ENCODE measurements at regions not wholly inside any gene's neighbourhood (a gene's known extent, or its start where the extent isn't known, plus 50 kb on each side); places are given as distances from the start of the nearest gene placed in this dataset.
"Not testable (repeated sequence)": the region's sequence is repeated elsewhere in the genome, so short reads cannot be mapped to it uniquely, and the experiment has no call there.

DNA sequence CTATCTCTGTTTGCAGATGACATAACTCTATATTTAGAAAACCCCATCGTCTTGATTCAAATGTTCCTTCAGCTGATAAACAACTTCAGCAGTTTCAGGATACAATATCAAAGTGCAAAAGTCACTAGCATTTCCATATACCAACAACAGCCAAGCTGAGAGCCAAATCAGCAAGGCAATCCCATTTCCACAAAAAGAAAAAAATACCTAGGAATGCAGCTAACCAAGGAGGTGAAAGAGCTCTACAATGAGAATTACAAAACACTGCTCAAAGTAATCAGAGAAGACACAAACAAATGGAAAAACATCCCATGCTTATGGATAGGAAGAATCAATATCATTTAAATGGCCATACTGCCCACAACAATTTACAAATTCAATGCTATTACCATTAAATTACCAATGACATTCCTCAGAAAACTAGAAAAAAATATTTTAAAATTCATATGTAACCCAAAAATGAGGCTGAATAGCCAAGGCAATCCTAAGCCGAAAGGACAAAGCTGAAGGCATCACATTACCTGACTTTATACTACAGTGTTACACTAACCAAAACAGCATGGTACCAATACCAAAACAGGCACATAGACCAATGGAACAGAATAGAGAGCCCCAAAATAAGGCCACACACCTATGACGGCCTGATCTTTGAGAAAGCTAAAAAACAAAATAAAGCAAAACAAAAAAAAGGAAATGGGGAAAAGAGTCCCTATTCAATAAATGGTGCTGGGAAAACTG lies 901.7 kb downstream of the LRFN5 start:
- DNase-seq (ENCODE audit: low read depth, low spot score), result no peak
- TF ChIP-seq, protein P1, sequence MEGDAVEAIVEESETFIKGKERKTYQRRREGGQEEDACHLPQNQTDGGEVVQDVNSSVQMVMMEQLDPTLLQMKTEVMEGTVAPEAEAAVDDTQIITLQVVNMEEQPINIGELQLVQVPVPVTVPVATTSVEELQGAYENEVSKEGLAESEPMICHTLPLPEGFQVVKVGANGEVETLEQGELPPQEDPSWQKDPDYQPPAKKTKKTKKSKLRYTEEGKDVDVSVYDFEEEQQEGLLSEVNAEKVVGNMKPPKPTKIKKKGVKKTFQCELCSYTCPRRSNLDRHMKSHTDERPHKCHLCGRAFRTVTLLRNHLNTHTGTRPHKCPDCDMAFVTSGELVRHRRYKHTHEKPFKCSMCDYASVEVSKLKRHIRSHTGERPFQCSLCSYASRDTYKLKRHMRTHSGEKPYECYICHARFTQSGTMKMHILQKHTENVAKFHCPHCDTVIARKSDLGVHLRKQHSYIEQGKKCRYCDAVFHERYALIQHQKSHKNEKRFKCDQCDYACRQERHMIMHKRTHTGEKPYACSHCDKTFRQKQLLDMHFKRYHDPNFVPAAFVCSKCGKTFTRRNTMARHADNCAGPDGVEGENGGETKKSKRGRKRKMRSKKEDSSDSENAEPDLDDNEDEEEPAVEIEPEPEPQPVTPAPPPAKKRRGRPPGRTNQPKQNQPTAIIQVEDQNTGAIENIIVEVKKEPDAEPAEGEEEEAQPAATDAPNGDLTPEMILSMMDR (IDR thresholded peaks at IDR 0.05; ENCODE audit: low read depth, low read length), result no peak
- CTCF ChIA-PET, result no interaction called here
- H3K27me3 ChIP-seq (ENCODE audit: control insufficient read depth, insufficient read depth, low read length), result no peaks in the 10 kb centered on the region
- H3K4me3 ChIP-seq (ENCODE audit: low read depth, low read length), result no peak overlapping the region
- H3K27ac ChIP-seq (ENCODE audit: low read depth, low read length), result no peak overlapping the region
- POLR2A ChIA-PET, result no interaction called here
- no peaks in the 10 kb centered on the region for H3K9me3 ChIP-seq (ENCODE audit: control insufficient read depth, insufficient read depth, low read length)

DNA sequence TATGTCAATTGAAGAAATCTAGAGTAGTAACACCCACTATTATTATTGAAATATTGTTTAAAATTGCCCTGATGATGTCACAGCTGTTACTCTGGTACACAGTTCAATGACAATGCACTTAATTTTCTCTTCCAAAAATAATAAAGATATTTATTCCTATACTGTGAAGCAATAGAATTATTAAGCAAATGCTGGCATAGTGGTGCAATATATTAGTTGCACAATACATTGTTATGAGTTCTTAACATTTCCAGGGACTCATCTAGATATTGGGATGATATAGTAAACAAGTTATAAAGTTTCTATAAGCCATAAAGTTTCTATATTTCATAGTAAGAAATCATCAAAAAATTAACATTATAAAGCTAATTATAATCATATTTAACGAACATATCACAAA lies 897.8 kb downstream of the LRFN5 start:
- POLR2A ChIA-PET, result no interaction called here
- Histone ChIP-seq H3K27ac (ENCODE audit: low read depth, low read length) (no peak overlapping the region), H3K9me3 (ENCODE audit: control insufficient read depth, insufficient read depth, low read length) (no peaks in the 10 kb centered on the region), H3K4me3 (ENCODE audit: low read depth, low read length) (no peak overlapping the region), H3K27me3 (ENCODE audit: control insufficient read depth, insufficient read depth, low read length) (no peaks in the 10 kb centered on the region)
- CTCF ChIA-PET, result interaction anchor here (0.9 kb wide), 1 partner anchor 11 kb away, joined by 3 read pairs; no protein-coding TSS in a partner anchor
- no peak for DNase-seq (ENCODE audit: low read depth, low spot score)
- TF ChIP-seq, protein P1 (IDR thresholded peaks at IDR 0.05; ENCODE audit: low read depth, low read length), result no peak

DNA sequence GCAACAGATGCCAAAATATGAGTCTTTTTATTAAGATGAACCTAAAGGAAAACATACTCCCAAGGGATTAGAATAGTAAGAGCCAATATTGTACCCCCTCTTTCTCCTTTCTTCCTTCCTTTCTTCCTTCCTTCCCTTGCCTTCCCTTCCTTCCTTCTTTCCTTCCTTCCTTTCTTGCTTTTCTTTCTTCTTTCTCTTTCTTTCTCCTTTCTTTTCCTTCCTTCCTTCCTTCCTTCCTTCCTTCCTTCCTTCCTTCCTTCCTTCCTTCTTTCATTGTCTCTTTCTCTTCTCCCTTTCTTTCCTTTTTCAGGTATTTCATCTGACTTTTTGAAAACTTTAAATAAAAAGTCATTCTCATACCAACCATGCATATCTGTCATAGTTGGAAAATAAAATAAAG lies 892.5 kb downstream of the LRFN5 start:
- Histone ChIP-seq H3K4me3 (ENCODE audit: low read depth, low read length) (no peak overlapping the region), H3K9me3 (ENCODE audit: control insufficient read depth, insufficient read depth, low read length) (no peaks in the 10 kb centered on the region), H3K27ac (ENCODE audit: low read depth, low read length) (no peak overlapping the region), H3K27me3 (ENCODE audit: control insufficient read depth, insufficient read depth, low read length) (no peaks in the 10 kb centered on the region)
- TF ChIP-seq, protein P1 (IDR thresholded peaks at IDR 0.05; ENCODE audit: low read depth, low read length), result no peak
- no peak for DNase-seq (ENCODE audit: low read depth, low spot score)
- POLR2A ChIA-PET, result no interaction called here
- CTCF ChIA-PET, result no interaction called here

DNA sequence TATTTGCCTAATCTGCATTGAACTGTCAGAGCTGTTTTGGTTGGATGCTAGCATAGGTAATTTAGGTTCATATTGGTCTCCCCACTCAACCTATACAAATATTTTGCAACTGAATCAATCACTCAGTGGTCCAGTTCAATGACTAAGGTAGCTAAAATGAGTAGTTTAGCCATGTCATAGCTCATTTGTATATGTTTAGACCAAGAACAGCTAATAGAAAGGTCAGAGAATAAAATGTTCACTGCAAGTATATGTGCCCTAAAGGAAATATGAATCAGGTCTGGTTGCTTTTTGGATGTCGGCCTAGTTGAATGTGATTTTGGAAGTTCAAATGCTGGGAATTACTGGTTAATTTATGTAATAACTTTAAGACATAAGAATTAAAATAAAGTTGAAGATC lies 883.9 kb downstream of the LRFN5 start:
- CTCF ChIA-PET, result no interaction called here
- TF ChIP-seq, protein P1 (IDR thresholded peaks at IDR 0.05; ENCODE audit: low read depth, low read length), result no peak
- no peaks in the 10 kb centered on the region for H3K27me3 ChIP-seq (ENCODE audit: control insufficient read depth, insufficient read depth, low read length)
- no peak overlapping the region for H3K4me3 ChIP-seq (ENCODE audit: low read depth, low read length)
- H3K27ac ChIP-seq (ENCODE audit: low read depth, low read length), result no peak overlapping the region
- DNase-seq (ENCODE audit: low read depth, low spot score), result peak; percentile 27
- H3K9me3 ChIP-seq (ENCODE audit: control insufficient read depth, insufficient read depth, low read length), result no peaks in the 10 kb centered on the region
- POLR2A ChIA-PET, result interaction anchor here (0.6 kb wide), 1 partner anchor 20 kb away, joined by 8 read pairs; no protein-coding TSS in a partner anchor

DNA sequence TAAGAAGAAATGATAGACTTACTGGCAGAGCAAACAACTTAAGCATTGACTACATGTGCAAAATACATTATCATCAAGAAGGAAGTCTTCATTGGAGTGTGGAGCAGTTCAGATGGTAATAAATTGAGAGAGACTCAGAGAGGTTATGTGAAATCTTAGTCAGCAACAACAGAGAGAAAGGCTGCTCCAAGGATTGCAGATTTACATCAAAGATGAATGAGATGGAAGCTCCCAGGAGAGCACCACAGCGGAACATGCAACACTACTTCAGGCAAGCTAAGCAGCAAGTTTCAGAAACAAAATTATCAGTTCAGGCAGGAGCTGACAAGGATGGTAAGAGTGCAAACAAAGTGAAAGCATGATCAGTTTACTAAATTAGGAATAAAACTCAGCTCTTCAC lies 882.3 kb downstream of the LRFN5 start:
- TF ChIP-seq, protein P1 (IDR thresholded peaks at IDR 0.05; ENCODE audit: low read depth, low read length), result no peak
- no peak overlapping the region for H3K27ac ChIP-seq (ENCODE audit: low read depth, low read length)
- POLR2A ChIA-PET, result no interaction called here
- no peaks in the 10 kb centered on the region for H3K9me3 ChIP-seq (ENCODE audit: control insufficient read depth, insufficient read depth, low read length)
- no peak for DNase-seq (ENCODE audit: low read depth, low spot score)
- CTCF ChIA-PET, result no interaction called here
- H3K4me3 ChIP-seq (ENCODE audit: low read depth, low read length), result no peak overlapping the region
- H3K27me3 ChIP-seq (ENCODE audit: control insufficient read depth, insufficient read depth, low read length), result no peaks in the 10 kb centered on the region

DNA sequence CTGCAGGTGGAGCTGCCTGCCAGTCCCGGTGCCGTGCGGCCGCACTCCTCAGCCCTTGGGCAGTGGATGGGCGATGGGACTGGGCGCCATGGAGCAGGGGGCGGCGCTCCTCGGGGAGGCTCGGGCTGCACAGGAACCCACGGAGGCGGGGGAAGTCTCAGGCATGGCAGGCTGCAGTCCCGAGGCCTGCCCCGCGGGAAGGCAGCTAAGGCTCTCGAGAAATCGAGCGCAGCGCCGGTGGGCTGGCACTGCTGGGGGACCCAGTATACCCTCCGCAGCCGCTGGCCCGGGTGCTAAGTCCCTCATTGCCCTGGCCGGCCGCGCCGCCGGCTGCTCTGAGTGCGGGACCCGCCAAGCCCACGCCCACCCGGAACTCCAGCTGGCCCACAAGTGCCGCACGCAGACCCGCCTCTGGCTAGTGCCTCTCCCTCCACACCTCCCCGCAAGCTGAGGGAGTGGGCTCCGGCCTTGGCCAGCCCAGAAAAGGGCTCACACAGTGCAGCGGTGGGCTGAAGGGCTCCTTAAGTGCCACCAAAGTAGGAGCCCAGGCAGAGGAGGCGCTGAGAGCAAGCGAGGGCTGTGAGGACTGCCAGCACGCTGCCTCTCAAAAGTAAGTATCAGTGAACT lies 875.8 kb downstream of the LRFN5 start:
- CTCF ChIA-PET; H3K4me3 ChIP-seq (ENCODE audit: low read depth, low read length); H3K27me3 ChIP-seq (ENCODE audit: control insufficient read depth, insufficient read depth, low read length); H3K9me3 ChIP-seq (ENCODE audit: control insufficient read depth, insufficient read depth, low read length); H3K27ac ChIP-seq (ENCODE audit: low read depth, low read length); DNase-seq (ENCODE audit: low read depth, low spot score); POLR2A ChIA-PET: not testable (repeated sequence)

DNA sequence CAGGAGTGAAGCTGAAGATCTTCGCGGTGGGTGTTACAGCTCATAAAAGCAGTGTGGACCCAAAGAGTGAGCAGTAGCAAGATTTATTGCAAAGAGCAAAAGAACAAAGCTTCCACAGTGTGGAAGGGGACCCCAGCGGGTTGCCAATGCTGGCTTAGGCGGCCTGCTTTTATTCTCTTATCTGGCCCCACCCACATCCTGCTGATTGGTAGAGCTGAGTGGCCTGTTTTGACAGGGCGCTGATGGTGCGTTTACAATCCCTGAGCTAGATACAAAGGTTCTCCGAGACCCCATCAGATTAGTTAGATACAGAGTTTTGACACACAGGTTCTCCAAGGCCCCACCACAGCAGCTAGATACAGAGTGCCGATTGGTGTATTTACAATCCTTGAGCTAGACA lies 875.0 kb downstream of the LRFN5 start:
- H3K4me3 ChIP-seq (ENCODE audit: low read depth, low read length); H3K27ac ChIP-seq (ENCODE audit: low read depth, low read length); H3K9me3 ChIP-seq (ENCODE audit: control insufficient read depth, insufficient read depth, low read length); POLR2A ChIA-PET; H3K27me3 ChIP-seq (ENCODE audit: control insufficient read depth, insufficient read depth, low read length); DNase-seq (ENCODE audit: low read depth, low spot score): not testable (repeated sequence)
- CTCF ChIA-PET, result interaction anchor here (0.6 kb wide), 1 partner anchor 273 kb away, joined by 3 read pairs; no protein-coding TSS in a partner anchor

Measured in AG04450 (cell line).